A673 (cell line): ENCODE measurements at regions not wholly inside any gene's neighbourhood (a gene's known extent, or its start where the extent isn't known, plus 50 kb on each side); places are given as distances from the start of the nearest gene placed in this dataset.

Experiments
- BruUV-seq: library from RNA; stranded (reverse); fragments of 400-500 nt; replicated peaks from 2 replicates; lab custom pipeline; 2021; lab: Mats Ljungman, UMichigan
- CTCF ChIA-PET: fragments of 300-600 bp; sonication (Branson Sonifier 250); formaldehyde crosslinking; loops from one replicate; lab custom pipeline; 2022; ENCODE audit warnings: antibody characterized with exemption; lab: Charles Lee
- POLR2A ChIA-PET: fragments of 300-600 bp; sonication (Branson Sonifier 250); formaldehyde crosslinking; loops from one replicate; lab custom pipeline; 2022; ENCODE audit warnings: antibody characterized with exemption; ENCODE audit not compliant: low non-redundant PET; lab: Charles Lee
- DNase-seq: peaks from one replicate; pipeline ENCODE4 v3.0.0-alpha.2; 2015; ENCODE audit warnings: low spot score
- H3K27ac ChIP-seq: fragments of 200-600 bp; sonication (generic); 2 replicates; pipeline ENCODE4 v1.5.1; 2016; ENCODE audit warnings: mixed run types, low read depth, mild to moderate bottlenecking, mixed read lengths, antibody characterized with exemption, low read length; ENCODE audit not compliant: poor library complexity, severe bottlenecking
- H3K27me3 ChIP-seq: fragments of 200-600 bp; sonication (generic); replicated peaks from 2 replicates; pipeline ENCODE4 v1.6.1; 2017; ENCODE audit warnings: mixed run types, low read depth, mild to moderate bottlenecking, mixed read lengths, antibody characterized with exemption, low read length; ENCODE audit not compliant: insufficient read depth, poor library complexity
- H3K36me3 ChIP-seq: fragments of 200-600 bp; sonication (generic); 2 replicates; pipeline ENCODE4 v1.6.1; 2016; ENCODE audit warnings: mixed run types, mild to moderate bottlenecking, mixed read lengths, antibody characterized with exemption, low read length; ENCODE audit not compliant: insufficient read depth, poor library complexity, severe bottlenecking
- H3K4me1 ChIP-seq: fragments of 200-600 bp; sonication (generic); 2 replicates; pipeline ENCODE4 v1.6.1; 2017; ENCODE audit warnings: mixed run types, mild to moderate bottlenecking, mixed read lengths, antibody characterized with exemption, low read length; ENCODE audit not compliant: insufficient read depth, poor library complexity, severe bottlenecking
- H3K4me3 ChIP-seq: fragments of 200-600 bp; sonication (generic); 2 replicates; pipeline ENCODE4 v1.5.1; 2016; ENCODE audit warnings: low read depth, mixed run types, mild to moderate bottlenecking, mixed read lengths, low read length; ENCODE audit not compliant: poor library complexity, severe bottlenecking
- H3K9me3 ChIP-seq: fragments of 200-600 bp; sonication (generic); 2 replicates; pipeline ENCODE4 v1.6.1; 2016; ENCODE audit warnings: mixed run types, low read depth, mild to moderate bottlenecking, mixed read lengths, antibody characterized with exemption, low read length; ENCODE audit not compliant: poor library complexity, severe bottlenecking
- CTCF ChIP-seq: fragments of 300-800, 200-600 bp; sonication (generic); conservative IDR thresholded peaks from 2 replicates; pipeline ENCODE4 v1.5.1; 2017; ENCODE audit warnings: low read depth, mild to moderate bottlenecking, antibody characterized with exemption, low read length, moderate library complexity, mixed read lengths
- EZH2 ChIP-seq: fragments of 200-600 bp; sonication (generic); IDR thresholded peaks from 2 replicates; pipeline ENCODE4 v1.6.1; 2017; ENCODE audit warnings: borderline replicate concordance, low read depth, mild to moderate bottlenecking, mixed read lengths, antibody characterized with exemption, low read length; ENCODE audit not compliant: poor library complexity, severe bottlenecking
- intact Hi-C: fragments of 100-400 bp; cut with micrococcal nuclease; formaldehyde crosslinking; loops from one replicate; pipeline ENCODE4 v1.10.0; 2022; ENCODE audit not compliant: unreplicated experiment

- no TSS peak for BruUV-seq
- H3K36me3 ChIP-seq, result no peaks in the 10 kb centered on the region
- POLR2A ChIA-PET, result no interaction called here
These were observed 368.8 kb downstream of the MEIS1 start for GRCh38 chr2:66803726-66804125.

GRCh38 chr2:66805016-66805865 lies 370.3 kb downstream of the MEIS1 start:
- intact Hi-C loops, result no loop called here
- Histone ChIP-seq H3K4me3 (no peak overlapping the region), H3K4me1 (no peaks in the 10 kb centered on the region), H3K9me3 (no peaks in the 10 kb centered on the region), H3K36me3 (no peaks in the 10 kb centered on the region), H3K27ac (no peak overlapping the region), H3K27me3 (no peaks in the 10 kb centered on the region)
- no peak for DNase-seq
- ChIA-PET POLR2A (no interaction called here), CTCF (no interaction called here)
- no peak for TF ChIP-seq EZH2
- no peak for TF ChIP-seq CTCF
- BruUV-seq, result no TSS peak

More at GRCh38 chr2:66803726-66804125, 368.8 kb downstream of the MEIS1 start:
- no peak overlapping the region for H3K27ac ChIP-seq
- H3K9me3 ChIP-seq, result no peaks in the 10 kb centered on the region
- no peak overlapping the region for H3K4me3 ChIP-seq
- CTCF ChIA-PET, result interaction anchor here (0.6 kb wide), 1 partner anchor 772 kb away, joined by 13 read pairs; no protein-coding TSS in a partner anchor
- H3K4me1 ChIP-seq, result no peaks in the 10 kb centered on the region
- DNase-seq, result no peak
- no peak for TF ChIP-seq CTCF
- no peak for TF ChIP-seq EZH2
- no peaks in the 10 kb centered on the region for H3K27me3 ChIP-seq
- intact Hi-C loops, result no loop called here

- no peak overlapping the region for H3K27ac ChIP-seq
- no peaks in the 10 kb centered on the region for H3K9me3 ChIP-seq
- H3K36me3 ChIP-seq, result no peaks in the 10 kb centered on the region
- no peaks in the 10 kb centered on the region for H3K27me3 ChIP-seq
- DNase-seq, result no peak
- TF ChIP-seq EZH2, result no peak
- no peak for TF ChIP-seq CTCF
- no peaks in the 10 kb centered on the region for H3K4me1 ChIP-seq
- intact Hi-C loops, result no loop called here
- H3K4me3 ChIP-seq, result no peak overlapping the region
- ChIA-PET POLR2A (interaction anchor here (1.1 kb wide), 1 partner anchor 671 kb away, joined by 5 read pairs; no protein-coding TSS in a partner anchor), CTCF (no interaction called here)
- BruUV-seq, result no TSS peak
These were observed 371.0 kb downstream of the MEIS1 start for GRCh38 chr2:66805968-66806367.
